ENCODE measurements at regions not wholly inside any gene's neighbourhood (a gene's known extent, or its start where the extent isn't known, plus 50 kb on each side); places are given as distances from the start of the nearest gene placed in this dataset.

DNA sequence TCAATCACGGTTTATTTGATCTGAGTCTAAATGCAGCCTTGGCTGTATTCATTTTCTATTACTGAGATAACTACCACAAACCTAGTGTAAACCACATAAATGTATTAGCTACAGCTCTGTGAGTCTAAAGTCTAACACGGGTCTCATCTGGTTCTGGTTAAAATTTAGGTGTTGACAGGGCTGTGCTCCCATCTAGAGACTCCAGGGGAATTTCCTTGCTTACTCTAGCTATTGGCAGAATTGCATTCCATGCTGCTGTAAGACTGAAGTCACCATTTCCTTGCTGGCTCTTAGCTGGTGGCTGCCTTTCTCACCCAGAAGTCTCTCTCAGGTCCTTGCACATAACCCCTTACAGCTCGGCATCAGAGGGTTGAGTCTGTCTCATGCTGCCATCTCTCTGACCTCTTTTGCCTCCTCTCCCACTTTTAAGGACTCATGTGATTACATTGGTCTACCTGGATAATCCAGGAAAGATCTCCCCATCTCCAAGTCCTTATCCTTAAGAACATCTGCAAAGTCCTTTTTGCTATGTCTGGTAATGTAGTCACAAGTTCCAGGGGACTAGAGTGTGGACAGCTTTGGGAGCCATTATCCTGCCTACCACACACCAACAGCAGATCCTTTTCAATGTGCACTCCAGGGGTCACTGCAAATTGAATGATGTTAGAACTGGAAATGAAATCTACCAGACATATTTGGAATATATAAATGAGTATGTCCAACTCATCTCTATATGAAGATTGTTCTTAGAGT lies 207.0 kb upstream of the AGAP1 start:
- Histone ChIP-seq H3K27me3 (ENCODE audit: control insufficient read depth, insufficient read depth, low read length) (no peaks in the 10 kb centered on the region), H3K36me3 (ENCODE audit: control insufficient read depth, insufficient read depth, low read length) (no peaks in the 10 kb centered on the region), H3K4me3 (ENCODE audit: low read depth, low read length) (no peak overlapping the region)
- TF ChIP-seq, protein P1, sequence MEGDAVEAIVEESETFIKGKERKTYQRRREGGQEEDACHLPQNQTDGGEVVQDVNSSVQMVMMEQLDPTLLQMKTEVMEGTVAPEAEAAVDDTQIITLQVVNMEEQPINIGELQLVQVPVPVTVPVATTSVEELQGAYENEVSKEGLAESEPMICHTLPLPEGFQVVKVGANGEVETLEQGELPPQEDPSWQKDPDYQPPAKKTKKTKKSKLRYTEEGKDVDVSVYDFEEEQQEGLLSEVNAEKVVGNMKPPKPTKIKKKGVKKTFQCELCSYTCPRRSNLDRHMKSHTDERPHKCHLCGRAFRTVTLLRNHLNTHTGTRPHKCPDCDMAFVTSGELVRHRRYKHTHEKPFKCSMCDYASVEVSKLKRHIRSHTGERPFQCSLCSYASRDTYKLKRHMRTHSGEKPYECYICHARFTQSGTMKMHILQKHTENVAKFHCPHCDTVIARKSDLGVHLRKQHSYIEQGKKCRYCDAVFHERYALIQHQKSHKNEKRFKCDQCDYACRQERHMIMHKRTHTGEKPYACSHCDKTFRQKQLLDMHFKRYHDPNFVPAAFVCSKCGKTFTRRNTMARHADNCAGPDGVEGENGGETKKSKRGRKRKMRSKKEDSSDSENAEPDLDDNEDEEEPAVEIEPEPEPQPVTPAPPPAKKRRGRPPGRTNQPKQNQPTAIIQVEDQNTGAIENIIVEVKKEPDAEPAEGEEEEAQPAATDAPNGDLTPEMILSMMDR (IDR thresholded peaks at IDR 0.05; ENCODE audit: insufficient read depth, low read length, poor library complexity, severe bottlenecking): no peak
- DNase-seq (ENCODE audit: low read depth): no peak

DNA sequence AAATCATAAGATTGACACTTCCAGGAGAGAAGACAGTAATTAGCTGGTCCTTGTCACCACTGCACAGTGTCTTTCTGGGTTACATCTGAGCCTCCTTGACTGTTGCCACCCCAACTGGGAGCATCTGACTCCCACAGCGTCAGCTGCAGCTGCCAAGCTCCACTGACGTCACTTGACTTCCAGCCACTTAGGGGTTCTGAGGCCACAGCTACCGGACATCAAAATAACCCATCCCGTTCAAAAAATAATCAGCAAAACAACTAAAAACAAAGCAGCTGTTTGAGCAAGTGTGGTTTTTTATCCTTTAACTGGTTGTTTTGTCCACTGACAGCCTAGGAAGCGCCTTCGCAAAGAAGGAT lies 206.5 kb upstream of the AGAP1 start:
- TF ChIP-seq, protein P1 (IDR thresholded peaks at IDR 0.05; ENCODE audit: insufficient read depth, low read length, poor library complexity, severe bottlenecking): no peak
- no peaks in the 10 kb centered on the region for H3K36me3 ChIP-seq (ENCODE audit: control insufficient read depth, insufficient read depth, low read length)
- DNase-seq (ENCODE audit: low read depth): no peak
- H3K4me3 ChIP-seq (ENCODE audit: low read depth, low read length): no peak overlapping the region
- no peaks in the 10 kb centered on the region for H3K27me3 ChIP-seq (ENCODE audit: control insufficient read depth, insufficient read depth, low read length)

DNA sequence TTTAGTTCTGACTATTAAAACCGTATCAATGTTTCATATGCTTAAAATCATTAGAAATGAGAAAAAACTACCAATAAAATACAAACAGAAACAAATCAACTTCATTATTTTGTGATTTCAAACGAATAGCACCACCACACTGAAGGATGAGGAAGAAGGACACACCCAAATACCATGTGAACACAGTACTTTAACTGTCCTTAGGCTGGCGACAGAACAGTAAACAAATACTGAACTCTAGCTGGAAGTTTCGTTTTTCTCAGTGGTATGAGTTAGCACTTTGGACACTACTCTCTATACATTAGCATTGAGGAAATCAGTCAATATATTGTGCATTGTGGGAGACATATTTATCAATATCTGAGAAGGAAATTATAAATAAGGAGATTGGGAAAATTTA lies 202.4 kb upstream of the AGAP1 start:
- no peak for DNase-seq (ENCODE audit: low read depth)
- Histone ChIP-seq H3K4me3 (ENCODE audit: low read depth, low read length) (no peak overlapping the region), H3K36me3 (ENCODE audit: control insufficient read depth, insufficient read depth, low read length) (no peaks in the 10 kb centered on the region), H3K27me3 (ENCODE audit: control insufficient read depth, insufficient read depth, low read length) (peaks cover 3% of the 10 kb centered on the region)
- TF ChIP-seq, protein P1 (IDR thresholded peaks at IDR 0.05; ENCODE audit: insufficient read depth, low read length, poor library complexity, severe bottlenecking): no peak

DNA sequence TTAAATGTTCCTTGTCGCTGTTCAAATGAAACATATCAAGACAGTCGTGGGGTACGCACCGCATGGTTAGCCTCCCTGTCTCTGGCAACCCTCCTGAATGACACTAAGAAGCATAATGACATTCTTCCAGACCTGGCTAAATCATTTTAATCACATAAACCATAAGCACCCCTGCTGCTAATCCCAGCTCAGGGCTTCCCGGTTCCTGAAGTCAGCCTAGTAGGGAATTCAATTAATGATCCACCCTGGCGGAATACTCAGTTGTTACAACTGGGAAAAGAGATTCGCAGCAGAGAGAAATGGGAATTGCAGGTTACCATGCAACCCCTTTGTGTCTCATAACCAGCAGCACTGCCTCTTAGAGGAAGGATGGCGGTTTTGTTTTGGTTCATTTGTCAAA lies 200.8 kb upstream of the AGAP1 start:
- H3K36me3 ChIP-seq (ENCODE audit: control insufficient read depth, insufficient read depth, low read length): no peaks in the 10 kb centered on the region

DNA sequence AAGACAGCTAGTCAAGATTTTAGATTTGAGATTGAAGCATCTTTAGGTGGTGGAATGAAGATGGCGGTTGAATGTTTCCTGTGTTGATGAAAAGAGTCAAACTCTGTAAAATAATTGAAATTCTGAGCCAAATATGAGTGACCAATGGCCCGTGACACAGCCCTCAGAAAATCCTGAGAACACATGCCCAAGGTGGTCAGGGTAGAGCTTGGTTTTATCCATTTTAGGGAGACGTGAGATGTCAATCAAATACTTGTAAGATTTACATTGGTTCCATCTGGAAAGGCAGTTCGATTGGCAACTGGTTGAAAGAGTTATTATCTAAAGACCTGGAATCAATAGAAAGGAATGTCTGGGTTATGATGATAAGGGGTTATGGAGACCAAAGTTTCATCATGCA lies 198.0 kb upstream of the AGAP1 start:
- TF ChIP-seq, protein P1 (IDR thresholded peaks at IDR 0.05; ENCODE audit: insufficient read depth, low read length, poor library complexity, severe bottlenecking): no peak
- Histone ChIP-seq H3K36me3 (ENCODE audit: control insufficient read depth, insufficient read depth, low read length) (no peaks in the 10 kb centered on the region), H3K27me3 (ENCODE audit: control insufficient read depth, insufficient read depth, low read length) (peaks cover 3% of the 10 kb centered on the region), H3K4me3 (ENCODE audit: low read depth, low read length) (no peak overlapping the region)
- DNase-seq (ENCODE audit: low read depth): no peak

More for the DNA sequence above, 200.8 kb upstream of the AGAP1 start:
- no peak for DNase-seq (ENCODE audit: low read depth)
- H3K4me3 ChIP-seq (ENCODE audit: low read depth, low read length): no peak overlapping the region
- H3K27me3 ChIP-seq (ENCODE audit: control insufficient read depth, insufficient read depth, low read length): peaks cover 3% of the 10 kb centered on the region
- TF ChIP-seq, protein P1 (IDR thresholded peaks at IDR 0.05; ENCODE audit: insufficient read depth, low read length, poor library complexity, severe bottlenecking): no peak

Data from kidney epithelial cell (primary cell).